Peyer's patch (tissue), 4 donors: ENCODE measurements at regions not wholly inside any gene's neighbourhood (a gene's known extent, or its start where the extent isn't known, plus 50 kb on each side); places are given as distances from the start of the nearest gene placed in this dataset.

Experiments used
- DNase-seq, 3 donors: peaks; one replicate each; pipeline ENCODE4 v3.0.0-alpha.2; 2017 to 2019
- H3K27ac ChIP-seq, 4 donors: fragments of 200-600 bp; sonication (generic); one replicate each; pipeline ENCODE4 v1.5.1; 2016 to 2019
- H3K27me3 ChIP-seq, 2 donors: fragments of 200-600 bp; sonication (generic); one replicate each; pipeline ENCODE4 v1.5.1; 2019
- H3K36me3 ChIP-seq, 3 donors: fragments of 200-600 bp; sonication (generic); one replicate each; pipeline ENCODE4 v1.5.1; 2016 to 2019
- H3K4me1 ChIP-seq, 4 donors: fragments of 200-600 bp; sonication (generic); one replicate each; pipeline ENCODE4 v1.5.1; 2016 to 2019
- H3K4me3 ChIP-seq, 4 donors: fragments of 200-600 bp; sonication (generic); 1 replicate in 3 of 4; 2 replicates in 1 of 4; pipeline ENCODE4 v1.5.1; 2016 to 2019; ENCODE audit warnings: mild to moderate bottlenecking in 1 of 4
- H3K9me3 ChIP-seq, 4 donors: fragments of 200-600 bp; sonication (generic); one replicate each; pipeline ENCODE4 v1.5.1; 2016 to 2019; ENCODE audit warnings: mild to moderate bottlenecking in 1 of 4
- CTCF ChIP-seq, 6 experiments: fragments of 450-650 bp in 4 of 6; fragments of 200-600 bp in 2 of 6; sonication (generic) in 1 of 6; IDR thresholded peaks; one replicate each; pipeline ENCODE4 v1.5.1; 2017 to 2019; ENCODE audit warnings: antibody characterized with exemption in 6 of 6, mild to moderate bottlenecking in 3 of 6, moderate library complexity in 1 of 6
- POLR2A ChIP-seq, 2 donors: fragments of 450-650 bp; IDR thresholded peaks; one replicate each; pipeline ENCODE4 v1.5.1; 2017; ENCODE audit warnings: antibody characterized with exemption in 2 of 2, mild to moderate bottlenecking in 2 of 2, moderate library complexity in 2 of 2

DNA sequence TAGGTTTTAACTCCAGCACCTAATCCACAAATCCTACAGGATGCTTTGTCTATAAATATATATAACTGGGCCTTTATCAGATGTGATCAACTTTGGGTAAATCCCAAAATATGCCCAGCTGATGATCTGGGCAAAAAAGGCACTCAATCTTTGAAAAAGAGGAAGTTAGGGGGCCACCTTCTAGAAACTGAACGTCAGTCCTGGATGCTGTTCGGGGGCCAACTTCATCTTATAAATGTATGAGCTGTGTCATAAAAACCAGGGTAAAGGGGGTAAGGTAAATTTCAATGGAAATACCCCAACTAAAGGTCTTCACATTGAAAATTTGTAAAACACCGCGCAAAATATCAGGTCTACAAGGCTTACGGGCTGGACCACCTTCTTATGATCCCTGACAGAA lies 264.4 kb upstream of the UBE2E2 start:
- Histone ChIP-seq H3K4me3 (no peak overlapping the region), H3K27me3 (no peaks in the 10 kb centered on the region), H3K4me1 (no peaks in the 10 kb centered on the region), H3K27ac (no peak overlapping the region), H3K36me3 (no peaks in the 10 kb centered on the region), H3K9me3 (no peaks in the 10 kb centered on the region)
- DNase-seq = no peak
- no peak for TF ChIP-seq CTCF (IDR thresholded peaks at IDR 0.05)
- TF ChIP-seq POLR2A (IDR thresholded peaks at IDR 0.05) = no peak

DNA sequence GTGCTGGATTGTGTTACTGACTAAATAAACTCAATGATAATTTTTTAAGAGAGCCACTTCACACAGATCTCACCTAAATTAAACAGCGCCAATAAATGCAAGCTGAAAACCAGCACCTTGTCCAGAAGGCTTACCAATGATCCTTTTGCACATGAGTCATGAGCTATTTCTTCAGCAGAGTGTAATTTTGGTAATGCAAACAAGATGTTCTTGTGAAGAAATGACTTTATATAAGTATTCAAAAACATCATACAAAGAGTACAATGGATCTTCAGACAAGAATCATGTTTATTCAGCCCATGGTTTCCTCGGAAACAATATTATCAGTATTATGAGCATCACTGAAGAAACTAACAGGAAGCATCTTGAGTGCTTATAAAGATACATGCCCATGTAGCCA lies 263.8 kb upstream of the UBE2E2 start:
- no peaks in the 10 kb centered on the region for H3K9me3 ChIP-seq
- no peaks in the 10 kb centered on the region for H3K27me3 ChIP-seq
- no peaks in the 10 kb centered on the region for H3K4me1 ChIP-seq
- TF ChIP-seq POLR2A (IDR thresholded peaks at IDR 0.05) = no peak
- no peak for DNase-seq
- no peak overlapping the region for H3K27ac ChIP-seq
- no peaks in the 10 kb centered on the region for H3K36me3 ChIP-seq
- no peak overlapping the region for H3K4me3 ChIP-seq

GRCh38 chr3:22940285-22940684 lies 262.8 kb upstream of the UBE2E2 start:
- TF ChIP-seq CTCF (IDR thresholded peaks at IDR 0.05) = no peak
- TF ChIP-seq POLR2A (IDR thresholded peaks at IDR 0.05) = no peak
- H3K36me3 ChIP-seq = no peaks in the 10 kb centered on the region
- no peak for DNase-seq
- no peaks in the 10 kb centered on the region for H3K9me3 ChIP-seq
- no peak overlapping the region for H3K27ac ChIP-seq
- H3K4me1 ChIP-seq = no peaks in the 10 kb centered on the region
- no peak overlapping the region for H3K4me3 ChIP-seq
- no peaks in the 10 kb centered on the region for H3K27me3 ChIP-seq

GRCh38 chr3:22942981-22943380 lies 260.1 kb upstream of the UBE2E2 start:
- no peak overlapping the region for H3K4me3 ChIP-seq
- no peak overlapping the region for H3K27ac ChIP-seq
- no peaks in the 10 kb centered on the region for H3K27me3 ChIP-seq
- DNase-seq = no peak
- no peaks in the 10 kb centered on the region for H3K9me3 ChIP-seq
- H3K4me1 ChIP-seq = no peaks in the 10 kb centered on the region
- TF ChIP-seq POLR2A (IDR thresholded peaks at IDR 0.05) = no peak
- no peak for TF ChIP-seq CTCF (IDR thresholded peaks at IDR 0.05)
- H3K36me3 ChIP-seq = no peaks in the 10 kb centered on the region

DNA sequence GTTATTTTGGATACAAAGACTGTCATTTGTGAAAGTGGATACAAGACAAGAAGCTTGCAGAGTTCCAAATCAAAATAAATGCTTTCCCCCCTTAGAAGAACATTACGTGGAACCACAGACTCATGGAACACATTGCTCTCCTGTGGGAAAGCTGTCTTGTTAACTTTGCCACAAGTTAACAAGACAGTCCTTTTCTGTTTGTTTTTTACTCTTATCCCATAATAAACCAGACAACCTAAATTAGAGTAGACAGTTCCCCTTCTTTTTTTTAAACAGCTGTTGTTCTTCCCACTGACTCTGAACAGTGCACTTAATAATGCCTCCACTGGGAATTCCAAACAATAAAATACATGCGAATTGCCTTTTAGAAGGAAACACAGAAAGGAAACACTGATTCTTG lies 255.3 kb upstream of the UBE2E2 start:
- no peaks in the 10 kb centered on the region for H3K9me3 ChIP-seq
- TF ChIP-seq CTCF (IDR thresholded peaks at IDR 0.05) = no peak
- TF ChIP-seq POLR2A (IDR thresholded peaks at IDR 0.05) = no peak
- H3K36me3 ChIP-seq = no peaks in the 10 kb centered on the region
- DNase-seq = no peak
- H3K27ac ChIP-seq = no peak overlapping the region
- H3K4me1 ChIP-seq = no peaks in the 10 kb centered on the region
- no peaks in the 10 kb centered on the region for H3K27me3 ChIP-seq
- no peak overlapping the region for H3K4me3 ChIP-seq

DNA sequence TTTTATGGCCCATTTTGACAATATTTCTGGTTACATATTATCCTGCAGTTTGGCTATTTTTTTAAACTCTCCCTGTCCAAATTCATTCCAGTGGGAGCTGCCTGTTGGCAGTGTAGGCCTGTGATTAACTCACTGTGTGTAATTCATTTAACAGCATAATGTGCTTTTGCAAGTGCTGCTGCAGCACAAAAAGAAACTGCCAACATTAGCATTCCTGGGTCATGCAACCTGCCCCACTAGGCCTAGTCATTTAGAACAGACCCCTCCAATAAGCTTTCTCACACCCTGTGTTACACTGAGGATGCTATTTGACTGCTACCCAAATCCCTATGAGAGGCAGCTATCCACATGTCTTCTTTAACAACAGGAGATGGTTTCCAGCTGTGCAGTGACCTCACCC lies 251.2 kb upstream of the UBE2E2 start:
- Histone ChIP-seq H3K27me3 (no peaks in the 10 kb centered on the region), H3K4me3 (no peak overlapping the region), H3K36me3 (no peaks in the 10 kb centered on the region), H3K4me1 (no peaks in the 10 kb centered on the region), H3K9me3 (no peaks in the 10 kb centered on the region), H3K27ac (no peak overlapping the region)
- TF ChIP-seq POLR2A (IDR thresholded peaks at IDR 0.05) (no peak), CTCF (IDR thresholded peaks at IDR 0.05) (no peak)
- DNase-seq = no peak
